ENCODE measurements at regions not wholly inside any gene's neighbourhood (a gene's known extent, or its start where the extent isn't known, plus 50 kb on each side); places are given as distances from the start of the nearest gene placed in this dataset.

- TF ChIP-seq CTCF (IDR thresholded peaks at IDR 0.05) (no peak), POLR2A (IDR thresholded peaks at IDR 0.05) (no peak)
Measured at GRCh38 chr2:58971511-58972360, 730.6 kb upstream of the FANCL start.
